Gastrocnemius medialis (tissue), 4 donors: ENCODE measurements at regions not wholly inside any gene's neighbourhood (a gene's known extent, or its start where the extent isn't known, plus 50 kb on each side); places are given as distances from the start of the nearest gene placed in this dataset.

ENCODE experiments used
- CTCF ChIP-seq, 5 experiments: fragments of 450-650 bp in 3 of 5; fragments of 200-600 bp in 2 of 5; sonication (generic) in 2 of 5; IDR thresholded peaks in 4 of 5; conservative IDR thresholded peaks in 1 of 5; 1 replicate in 4 of 5; 2 replicates in 1 of 5; pipeline ENCODE4 v1.5.1; 2016 to 2019; ENCODE audit warnings: antibody characterized with exemption in 5 of 5, mild to moderate bottlenecking in 3 of 5, moderate library complexity in 3 of 5
- POLR2A ChIP-seq, 2 donors: fragments of 450-650 bp; IDR thresholded peaks; one replicate each; pipeline ENCODE4 v1.6.1; 2017; ENCODE audit warnings: antibody characterized with exemption in 2 of 2, mild to moderate bottlenecking in 2 of 2, moderate library complexity in 2 of 2

- TF ChIP-seq CTCF (IDR thresholded peaks at IDR 0.05 in 4 of 5, conservative IDR thresholded peaks at IDR 0.05 in 1 of 5) (no peak), POLR2A (IDR thresholded peaks at IDR 0.05) (no peak)
Observed at GRCh38 chr10:63738410-63738809, 217.2 kb downstream of the REEP3 start.
